GM13976 (cell line): ENCODE measurements at regions not wholly inside any gene's neighbourhood (a gene's known extent, or its start where the extent isn't known, plus 50 kb on each side); places are given as distances from the start of the nearest gene placed in this dataset.

Experiments
- DNase-seq: peaks from one replicate; pipeline ENCODE4 v3.0.0; 2012; ENCODE audit warnings: low spot score
- CTCF ChIP-seq: IDR thresholded peaks from 2 replicates; pipeline ENCODE4 v1.5.1; 2012; ENCODE audit warnings: borderline replicate concordance, mild to moderate bottlenecking; ENCODE audit not compliant: insufficient read depth; ENCODE audit errors: extremely low read depth, missing control alignments, control extremely low read depth
- in situ Hi-C: fragments of 300-500 bp; cut with MboI; formaldehyde crosslinking; loops from one replicate; pipeline ENCODE4 v1.12.0; 2022; ENCODE audit warnings: low sequenced_read_pairs, mixed read lengths, inconsistent platforms; ENCODE audit not compliant: unreplicated experiment

- TF ChIP-seq CTCF, result no peak
- DNase-seq, result peak; percentile 70
- in situ Hi-C loops, result loop anchor here (10.0 to 25.0 kb wide), 3 partner anchors 189 to 641 kb away; no protein-coding TSS in a partner anchor
These were observed 161.5 kb downstream of the KATNAL1 start for GRCh38 chr13:30145709-30146367.

- in situ Hi-C loops, result loop anchor here (10.0 to 25.0 kb wide), 3 partner anchors 191 to 643 kb away; no protein-coding TSS in a partner anchor
- no peak for TF ChIP-seq CTCF
- DNase-seq, result no peak
These were observed 163.5 kb downstream of the KATNAL1 start for GRCh38 chr13:30143666-30144400.

GRCh38 chr13:30142486-30143211 is 164.7 kb downstream of the KATNAL1 start:
- in situ Hi-C loops, result loop anchor here (10.0 to 25.0 kb wide), 3 partner anchors 192 to 645 kb away; no protein-coding TSS in a partner anchor
- no peak for TF ChIP-seq CTCF
- no peak for DNase-seq

- in situ Hi-C loops, result loop anchor here (10.0 to 25.0 kb wide), 3 partner anchors 193 to 645 kb away; no protein-coding TSS in a partner anchor
- no peak for DNase-seq
- TF ChIP-seq CTCF, result no peak
These were observed 165.4 kb downstream of the KATNAL1 start for GRCh38 chr13:30141775-30142485.

GRCh38 chr13:30140973-30141372 is 166.4 kb downstream of the KATNAL1 start:
- in situ Hi-C loops, result loop anchor here (10.0 to 25.0 kb wide), 3 partner anchors 194 to 646 kb away; no protein-coding TSS in a partner anchor
- DNase-seq, result no peak
- no peak for TF ChIP-seq CTCF

- no peak for DNase-seq
- in situ Hi-C loops, result loop anchor here (25.0 kb wide), 1 partner anchor 649 kb away; no protein-coding TSS in a partner anchor
These were observed 168.8 kb downstream of the KATNAL1 start for GRCh38 chr13:30138511-30138910.

More at GRCh38 chr13:30138511-30138910, 168.8 kb downstream of the KATNAL1 start:
- no peak for TF ChIP-seq CTCF
